OCI-LY3 (cell line): ENCODE measurements at regions not wholly inside any gene's neighbourhood (a gene's known extent, or its start where the extent isn't known, plus 50 kb on each side); places are given as distances from the start of the nearest gene placed in this dataset.

Experiments
- H2AFZ ChIP-seq: fragments of 200-600, 300-600 bp; shearing (Covaris generic); 2 replicates; pipeline ENCODE4 v1.6.0; 2014; ENCODE audit warnings: antibody characterized with exemption, low read depth, low read length
- H3K27ac ChIP-seq: fragments of 200-600, 300-600 bp; sonication (generic); 2 replicates; pipeline ENCODE4 v1.5.1; 2014; ENCODE audit warnings: mild to moderate bottlenecking, low read length, moderate library complexity, mixed read lengths
- H3K27me3 ChIP-seq: fragments of 200-600, 300-600 bp; sonication (generic); 2 replicates; pipeline ENCODE4 v1.6.1; 2014; ENCODE audit warnings: low read depth, low read length, mixed read lengths
- H3K36me3 ChIP-seq: fragments of 200-600, 300-600 bp; sonication (generic); replicated peaks from 2 replicates; pipeline ENCODE3; 2014; ENCODE audit warnings: low read depth, low read length, mixed read lengths
- H3K4me1 ChIP-seq: fragments of 300-600, 200-600 bp; sonication (generic); 2 replicates; pipeline ENCODE4 v1.6.1; 2014; ENCODE audit warnings: low read length, mixed read lengths
- H3K4me2 ChIP-seq: fragments of 200-600, 300-600 bp; sonication (generic); 2 replicates; pipeline ENCODE4 v1.6.1; 2014; ENCODE audit warnings: low read length, mixed read lengths
- H3K4me3 ChIP-seq: fragments of 300-600, 200-600 bp; sonication (generic); 2 replicates; pipeline ENCODE4 v1.5.1; 2014; ENCODE audit warnings: antibody characterized with exemption, mild to moderate bottlenecking, low read length, moderate library complexity
- H3K79me2 ChIP-seq: fragments of 300-600, 200-600 bp; shearing (Covaris generic); 2 replicates; pipeline ENCODE4 v1.6.1; 2014; ENCODE audit warnings: mild to moderate bottlenecking, low read length, mixed read lengths
- H3K9ac ChIP-seq: fragments of 300-600, 200-600 bp; shearing (Covaris generic); 2 replicates; pipeline ENCODE4 v1.6.0; 2014; ENCODE audit warnings: mild to moderate bottlenecking, low read length, moderate library complexity
- H3K9me3 ChIP-seq: fragments of 200-600, 300-600 bp; shearing (Covaris generic); 2 replicates; pipeline ENCODE4 v1.6.1; 2014; ENCODE audit warnings: low read length, mixed read lengths; ENCODE audit not compliant: insufficient read depth
- H4K20me1 ChIP-seq: fragments of 200-600, 300-600 bp; sonication (generic); 2 replicates; pipeline ENCODE4 v1.6.1; 2016; ENCODE audit warnings: low read length, mixed read lengths; ENCODE audit not compliant: insufficient read depth
- CTCF ChIP-seq: fragments of 200-600, 300-600 bp; sonication (generic); IDR thresholded peaks from 2 replicates; pipeline ENCODE4 v1.5.1; 2014; ENCODE audit warnings: antibody characterized with exemption, low read length, low read depth
- EZH2phosphoT487 ChIP-seq: fragments of 200-600 bp; shearing (Covaris generic); IDR thresholded peaks from 2 replicates; pipeline ENCODE4 v1.6.1; 2018; ENCODE audit warnings: antibody characterized with exemption, mixed run types, low read depth

DNA sequence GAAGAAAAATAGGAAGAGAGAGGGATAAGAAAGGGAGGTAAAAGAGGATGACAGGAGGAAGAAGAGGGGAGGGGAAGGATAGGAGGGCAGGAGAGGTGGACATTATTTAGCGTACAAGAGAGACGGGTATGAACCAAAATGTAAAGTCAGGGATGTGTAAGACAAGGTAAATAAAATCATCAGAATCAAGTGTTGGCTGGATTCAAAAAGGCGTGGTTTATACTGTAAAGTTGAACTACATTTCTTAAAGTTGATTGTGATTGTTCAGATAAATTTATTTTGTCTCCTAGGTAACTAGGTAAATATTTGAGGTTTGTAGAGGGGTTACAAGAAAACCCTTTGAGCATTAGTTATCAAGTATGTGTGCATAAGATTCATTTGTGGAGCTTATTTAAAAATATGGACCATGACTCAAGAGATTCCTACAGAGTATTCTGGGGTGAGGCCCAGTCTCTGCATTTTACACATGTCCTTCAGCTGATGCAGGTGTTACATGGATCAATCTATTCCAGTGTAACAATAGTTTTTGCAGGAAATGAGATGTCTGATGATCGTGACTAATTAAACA, 512.1 kb upstream of the MBL2 start:
- Histone ChIP-seq H3K9ac (no peak overlapping the region), H3K27me3 (no peaks in the 10 kb centered on the region), H3K79me2 (no peaks in the 10 kb centered on the region), H3K27ac (no peak overlapping the region), H3K4me1 (no peaks in the 10 kb centered on the region), H4K20me1 (no peaks in the 10 kb centered on the region), H3K4me3 (no peak overlapping the region), H3K4me2 (no peak overlapping the region), H3K9me3 (no peaks in the 10 kb centered on the region), H2AFZ (no peak overlapping the region), H3K36me3 (no peaks in the 10 kb centered on the region)
- TF ChIP-seq CTCF, result no peak
- no peak for TF ChIP-seq EZH2phosphoT487

- H4K20me1 ChIP-seq, result no peaks in the 10 kb centered on the region
- no peak overlapping the region for H3K4me2 ChIP-seq
- no peak overlapping the region for H3K27ac ChIP-seq
- no peak overlapping the region for H3K4me3 ChIP-seq
- no peak overlapping the region for H2AFZ ChIP-seq
- no peaks in the 10 kb centered on the region for H3K27me3 ChIP-seq
- no peaks in the 10 kb centered on the region for H3K9me3 ChIP-seq
- H3K79me2 ChIP-seq, result no peaks in the 10 kb centered on the region
- no peak overlapping the region for H3K9ac ChIP-seq
- no peak for TF ChIP-seq CTCF
- no peak for TF ChIP-seq EZH2phosphoT487
- H3K36me3 ChIP-seq, result no peaks in the 10 kb centered on the region
- H3K4me1 ChIP-seq, result no peaks in the 10 kb centered on the region
Measured at GRCh38 chr10:53276797-53277196, 504.2 kb upstream of the MBL2 start.

DNA sequence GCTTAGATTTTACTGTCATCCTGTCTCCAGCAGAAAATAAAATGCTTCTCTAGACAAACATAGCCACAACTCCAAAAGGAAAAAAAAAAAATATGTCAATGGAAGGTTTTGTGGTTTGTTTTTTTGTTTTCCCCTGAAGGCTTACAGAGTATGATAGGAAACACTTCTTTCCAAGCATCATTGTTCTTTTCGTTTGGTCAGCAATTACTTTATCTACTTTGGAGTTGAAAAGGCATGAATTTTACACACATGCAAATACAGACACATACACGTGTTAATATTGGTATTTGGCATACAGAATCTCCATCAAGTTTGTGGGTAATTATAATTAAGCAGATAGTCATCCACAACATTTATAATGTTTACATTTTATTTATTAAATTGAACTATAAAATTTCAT, 496.9 kb upstream of the MBL2 start:
- no peaks in the 10 kb centered on the region for H3K9me3 ChIP-seq
- H3K79me2 ChIP-seq, result no peaks in the 10 kb centered on the region
- no peak overlapping the region for H2AFZ ChIP-seq
- H3K9ac ChIP-seq, result no peak overlapping the region
- no peaks in the 10 kb centered on the region for H3K36me3 ChIP-seq
- H3K4me2 ChIP-seq, result no peak overlapping the region
- H3K4me1 ChIP-seq, result no peaks in the 10 kb centered on the region
- no peaks in the 10 kb centered on the region for H3K27me3 ChIP-seq
- no peak overlapping the region for H3K27ac ChIP-seq
- TF ChIP-seq CTCF, result no peak
- TF ChIP-seq EZH2phosphoT487, result no peak
- no peak overlapping the region for H3K4me3 ChIP-seq
- H4K20me1 ChIP-seq, result no peaks in the 10 kb centered on the region

DNA sequence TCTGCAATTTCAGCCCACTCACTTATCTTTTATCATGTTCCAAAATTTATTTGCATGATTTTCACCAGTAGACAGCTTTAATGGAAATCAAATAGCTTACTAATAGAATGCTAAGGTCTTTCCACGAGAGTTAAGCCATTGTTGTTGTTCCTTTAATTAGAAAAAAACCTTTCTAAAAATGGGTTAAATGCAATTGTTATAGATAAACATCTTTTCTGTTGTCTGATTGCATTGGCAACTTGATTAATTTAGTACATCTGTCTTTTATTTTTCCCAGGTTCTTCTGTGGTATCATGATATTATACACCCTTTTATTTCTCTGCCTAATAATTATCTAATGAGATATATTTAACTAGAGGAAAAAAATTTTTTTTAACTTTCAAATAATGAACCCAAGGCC, 487.6 kb upstream of the MBL2 start:
- H3K4me2 ChIP-seq, result no peak overlapping the region
- H3K27me3 ChIP-seq, result no peaks in the 10 kb centered on the region
- H3K27ac ChIP-seq, result no peak overlapping the region
- H3K9ac ChIP-seq, result no peak overlapping the region
- H2AFZ ChIP-seq, result no peak overlapping the region
- no peaks in the 10 kb centered on the region for H3K79me2 ChIP-seq
- H3K9me3 ChIP-seq, result no peaks in the 10 kb centered on the region
- no peaks in the 10 kb centered on the region for H4K20me1 ChIP-seq
- no peaks in the 10 kb centered on the region for H3K36me3 ChIP-seq
- H3K4me3 ChIP-seq, result no peak overlapping the region
- H3K4me1 ChIP-seq, result no peaks in the 10 kb centered on the region
- TF ChIP-seq CTCF (no peak), EZH2phosphoT487 (no peak)
